ENCODE measurements at regions not wholly inside any gene's neighbourhood (a gene's known extent, or its start where the extent isn't known, plus 50 kb on each side); places are given as distances from the start of the nearest gene placed in this dataset.

DNA sequence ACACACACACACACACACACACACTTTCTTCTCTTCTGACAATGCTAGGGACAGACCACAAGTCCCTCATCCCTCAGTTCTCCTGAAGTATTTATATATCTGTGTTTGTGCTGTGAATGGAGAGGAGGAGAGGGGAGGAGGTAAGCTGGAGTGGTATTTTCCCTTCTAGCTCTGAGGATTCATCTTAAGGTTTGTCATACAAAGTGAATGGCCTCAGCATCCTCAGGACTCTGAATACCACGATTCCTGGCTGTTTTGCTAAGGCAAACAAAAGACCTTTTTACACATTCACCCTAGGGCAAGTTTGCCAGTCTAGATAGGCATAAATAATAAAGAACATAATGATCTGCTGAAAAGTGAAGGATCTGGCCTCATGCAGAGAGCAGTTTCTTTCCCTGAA, 65.7 kb upstream of the CHMP2B start (continued):
- TF ChIP-seq, protein P1, sequence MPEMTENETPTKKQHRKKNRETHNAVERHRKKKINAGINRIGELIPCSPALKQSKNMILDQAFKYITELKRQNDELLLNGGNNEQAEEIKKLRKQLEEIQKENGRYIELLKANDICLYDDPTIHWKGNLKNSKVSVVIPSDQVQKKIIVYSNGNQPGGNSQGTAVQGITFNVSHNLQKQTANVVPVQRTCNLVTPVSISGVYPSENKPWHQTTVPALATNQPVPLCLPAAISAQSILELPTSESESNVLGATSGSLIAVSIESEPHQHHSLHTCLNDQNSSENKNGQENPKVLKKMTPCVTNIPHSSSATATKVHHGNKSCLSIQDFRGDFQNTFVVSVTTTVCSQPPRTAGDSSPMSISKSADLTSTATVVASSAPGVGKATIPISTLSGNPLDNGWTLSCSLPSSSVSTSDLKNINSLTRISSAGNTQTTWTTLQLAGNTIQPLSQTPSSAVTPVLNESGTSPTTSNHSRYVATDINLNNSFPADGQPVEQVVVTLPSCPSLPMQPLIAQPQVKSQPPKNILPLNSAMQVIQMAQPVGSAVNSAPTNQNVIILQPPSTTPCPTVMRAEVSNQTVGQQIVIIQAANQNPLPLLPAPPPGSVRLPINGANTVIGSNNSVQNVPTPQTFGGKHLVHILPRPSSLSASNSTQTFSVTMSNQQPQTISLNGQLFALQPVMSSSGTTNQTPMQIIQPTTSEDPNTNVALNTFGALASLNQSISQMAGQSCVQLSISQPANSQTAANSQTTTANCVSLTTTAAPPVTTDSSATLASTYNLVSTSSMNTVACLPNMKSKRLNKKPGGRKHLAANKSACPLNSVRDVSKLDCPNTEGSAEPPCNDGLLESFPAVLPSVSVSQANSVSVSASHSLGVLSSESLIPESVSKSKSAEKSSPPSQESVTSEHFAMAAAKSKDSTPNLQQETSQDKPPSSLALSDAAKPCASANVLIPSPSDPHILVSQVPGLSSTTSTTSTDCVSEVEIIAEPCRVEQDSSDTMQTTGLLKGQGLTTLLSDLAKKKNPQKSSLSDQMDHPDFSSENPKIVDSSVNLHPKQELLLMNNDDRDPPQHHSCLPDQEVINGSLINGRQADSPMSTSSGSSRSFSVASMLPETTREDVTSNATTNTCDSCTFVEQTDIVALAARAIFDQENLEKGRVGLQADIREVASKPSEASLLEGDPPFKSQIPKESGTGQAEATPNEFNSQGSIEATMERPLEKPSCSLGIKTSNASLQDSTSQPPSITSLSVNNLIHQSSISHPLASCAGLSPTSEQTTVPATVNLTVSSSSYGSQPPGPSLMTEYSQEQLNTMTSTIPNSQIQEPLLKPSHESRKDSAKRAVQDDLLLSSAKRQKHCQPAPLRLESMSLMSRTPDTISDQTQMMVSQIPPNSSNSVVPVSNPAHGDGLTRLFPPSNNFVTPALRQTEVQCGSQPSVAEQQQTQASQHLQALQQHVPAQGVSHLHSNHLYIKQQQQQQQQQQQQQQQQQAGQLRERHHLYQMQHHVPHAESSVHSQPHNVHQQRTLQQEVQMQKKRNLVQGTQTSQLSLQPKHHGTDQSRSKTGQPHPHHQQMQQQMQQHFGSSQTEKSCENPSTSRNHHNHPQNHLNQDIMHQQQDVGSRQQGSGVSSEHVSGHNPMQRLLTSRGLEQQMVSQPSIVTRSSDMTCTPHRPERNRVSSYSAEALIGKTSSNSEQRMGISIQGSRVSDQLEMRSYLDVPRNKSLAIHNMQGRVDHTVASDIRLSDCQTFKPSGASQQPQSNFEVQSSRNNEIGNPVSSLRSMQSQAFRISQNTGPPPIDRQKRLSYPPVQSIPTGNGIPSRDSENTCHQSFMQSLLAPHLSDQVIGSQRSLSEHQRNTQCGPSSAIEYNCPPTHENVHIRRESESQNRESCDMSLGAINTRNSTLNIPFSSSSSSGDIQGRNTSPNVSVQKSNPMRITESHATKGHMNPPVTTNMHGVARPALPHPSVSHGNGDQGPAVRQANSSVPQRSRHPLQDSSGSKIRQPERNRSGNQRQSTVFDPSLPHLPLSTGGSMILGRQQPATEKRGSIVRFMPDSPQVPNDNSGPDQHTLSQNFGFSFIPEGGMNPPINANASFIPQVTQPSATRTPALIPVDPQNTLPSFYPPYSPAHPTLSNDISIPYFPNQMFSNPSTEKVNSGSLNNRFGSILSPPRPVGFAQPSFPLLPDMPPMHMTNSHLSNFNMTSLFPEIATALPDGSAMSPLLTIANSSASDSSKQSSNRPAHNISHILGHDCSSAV (CRISPR knock-in tag; IDR thresholded peaks at IDR 0.05; ENCODE audit: borderline replicate concordance): no peak
- TF ChIP-seq, protein P2, sequence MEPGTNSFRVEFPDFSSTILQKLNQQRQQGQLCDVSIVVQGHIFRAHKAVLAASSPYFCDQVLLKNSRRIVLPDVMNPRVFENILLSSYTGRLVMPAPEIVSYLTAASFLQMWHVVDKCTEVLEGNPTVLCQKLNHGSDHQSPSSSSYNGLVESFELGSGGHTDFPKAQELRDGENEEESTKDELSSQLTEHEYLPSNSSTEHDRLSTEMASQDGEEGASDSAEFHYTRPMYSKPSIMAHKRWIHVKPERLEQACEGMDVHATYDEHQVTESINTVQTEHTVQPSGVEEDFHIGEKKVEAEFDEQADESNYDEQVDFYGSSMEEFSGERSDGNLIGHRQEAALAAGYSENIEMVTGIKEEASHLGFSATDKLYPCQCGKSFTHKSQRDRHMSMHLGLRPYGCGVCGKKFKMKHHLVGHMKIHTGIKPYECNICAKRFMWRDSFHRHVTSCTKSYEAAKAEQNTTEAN (CRISPR knock-in tag; conservative IDR thresholded peaks at IDR 0.05): no peak

DNA sequence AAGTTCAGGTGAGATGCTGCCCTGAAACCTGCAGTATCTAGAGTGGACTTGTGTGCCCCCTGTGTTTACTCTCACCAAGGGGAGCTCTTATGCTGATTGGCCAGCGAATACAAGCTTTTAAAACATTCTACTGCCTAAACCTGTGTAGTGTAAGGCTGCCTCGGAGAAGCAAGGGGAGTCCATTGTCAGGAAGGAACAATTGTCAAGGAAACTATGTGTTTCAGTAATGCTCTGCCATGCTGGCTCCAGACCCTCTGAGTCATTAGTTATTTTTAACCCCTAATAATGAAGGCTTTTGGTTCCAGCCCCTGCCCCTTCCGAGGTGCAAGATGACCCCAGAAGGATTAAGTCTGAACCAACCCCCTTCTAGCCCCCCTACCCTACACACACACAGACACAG, 66.1 kb upstream of the CHMP2B start:
- no peak for ATAC-seq
- ChIA-PET POLR2A (no interaction called here), CTCF (ENCODE audit: low intra/inter-chr PET ratio, low total read pairs) (no interaction called here)
- no TSS peak for BruUV-seq (replicated peaks)
- Histone ChIP-seq H3K79me2 (ENCODE audit: insufficient read depth, low read length) (no peaks in the 10 kb centered on the region), H3K4me2 (ENCODE audit: low read depth, low read length) (no peak overlapping the region), H3K4me1 (ENCODE audit: insufficient read depth, low read length) (peaks cover 4% of the 10 kb centered on the region; the same call in 1 of the 2 replicates), H3K9ac (ENCODE audit: insufficient read depth, low read depth, low read length) (no peak overlapping the region), H3K4me3 (replicated peaks in 1 of 3; ENCODE audit: insufficient read depth in 1 of 3, low read depth in 2 of 3, low read length in 3 of 3) (no peak overlapping the region), H3K27me3 (ENCODE audit: control insufficient read depth in 1 of 2, insufficient read depth in 2 of 2, low read length in 2 of 2) (no peaks in the 10 kb centered on the region), H2AFZ (ENCODE audit: low read length) (no peak overlapping the region), H4K20me1 (ENCODE audit: insufficient read depth, low read length) (no peaks in the 10 kb centered on the region), H3K9me3 (ENCODE audit: low read length) (no peaks in the 10 kb centered on the region), H3K27ac (ENCODE audit: extremely low read length, insufficient read depth, low read length) (no peak overlapping the region), H3K36me3 (replicated peaks in 1 of 2; ENCODE audit: control insufficient read depth in 1 of 2, insufficient read depth in 2 of 2, low read length in 2 of 2) (no peaks in the 10 kb centered on the region)
- no peak for FAIRE-seq
- intact Hi-C loops (cut with micrococcal nuclease; ENCODE audit: unreplicated experiment): no loop called here
- DNase-seq (ENCODE audit: low spot score): no peak
- in situ Hi-C loops (cut with HindIII; ENCODE audit: extremely low pct_ligation_motif_present, low pct_unique_long_range_greater_than_20kb): loop anchor here (10.0 kb wide), 2 partner anchors 196 to 386 kb away; no protein-coding TSS in a partner anchor
- WGBS (ENCODE audit: low lambda C conversion rate): 0% methylated on average over 3 of the region's 3 CpGs
- no peak for TF ChIP-seq ELF1 (CRISPR knock-in tag; IDR thresholded peaks at IDR 0.05)
- TF ChIP-seq, protein P3, sequence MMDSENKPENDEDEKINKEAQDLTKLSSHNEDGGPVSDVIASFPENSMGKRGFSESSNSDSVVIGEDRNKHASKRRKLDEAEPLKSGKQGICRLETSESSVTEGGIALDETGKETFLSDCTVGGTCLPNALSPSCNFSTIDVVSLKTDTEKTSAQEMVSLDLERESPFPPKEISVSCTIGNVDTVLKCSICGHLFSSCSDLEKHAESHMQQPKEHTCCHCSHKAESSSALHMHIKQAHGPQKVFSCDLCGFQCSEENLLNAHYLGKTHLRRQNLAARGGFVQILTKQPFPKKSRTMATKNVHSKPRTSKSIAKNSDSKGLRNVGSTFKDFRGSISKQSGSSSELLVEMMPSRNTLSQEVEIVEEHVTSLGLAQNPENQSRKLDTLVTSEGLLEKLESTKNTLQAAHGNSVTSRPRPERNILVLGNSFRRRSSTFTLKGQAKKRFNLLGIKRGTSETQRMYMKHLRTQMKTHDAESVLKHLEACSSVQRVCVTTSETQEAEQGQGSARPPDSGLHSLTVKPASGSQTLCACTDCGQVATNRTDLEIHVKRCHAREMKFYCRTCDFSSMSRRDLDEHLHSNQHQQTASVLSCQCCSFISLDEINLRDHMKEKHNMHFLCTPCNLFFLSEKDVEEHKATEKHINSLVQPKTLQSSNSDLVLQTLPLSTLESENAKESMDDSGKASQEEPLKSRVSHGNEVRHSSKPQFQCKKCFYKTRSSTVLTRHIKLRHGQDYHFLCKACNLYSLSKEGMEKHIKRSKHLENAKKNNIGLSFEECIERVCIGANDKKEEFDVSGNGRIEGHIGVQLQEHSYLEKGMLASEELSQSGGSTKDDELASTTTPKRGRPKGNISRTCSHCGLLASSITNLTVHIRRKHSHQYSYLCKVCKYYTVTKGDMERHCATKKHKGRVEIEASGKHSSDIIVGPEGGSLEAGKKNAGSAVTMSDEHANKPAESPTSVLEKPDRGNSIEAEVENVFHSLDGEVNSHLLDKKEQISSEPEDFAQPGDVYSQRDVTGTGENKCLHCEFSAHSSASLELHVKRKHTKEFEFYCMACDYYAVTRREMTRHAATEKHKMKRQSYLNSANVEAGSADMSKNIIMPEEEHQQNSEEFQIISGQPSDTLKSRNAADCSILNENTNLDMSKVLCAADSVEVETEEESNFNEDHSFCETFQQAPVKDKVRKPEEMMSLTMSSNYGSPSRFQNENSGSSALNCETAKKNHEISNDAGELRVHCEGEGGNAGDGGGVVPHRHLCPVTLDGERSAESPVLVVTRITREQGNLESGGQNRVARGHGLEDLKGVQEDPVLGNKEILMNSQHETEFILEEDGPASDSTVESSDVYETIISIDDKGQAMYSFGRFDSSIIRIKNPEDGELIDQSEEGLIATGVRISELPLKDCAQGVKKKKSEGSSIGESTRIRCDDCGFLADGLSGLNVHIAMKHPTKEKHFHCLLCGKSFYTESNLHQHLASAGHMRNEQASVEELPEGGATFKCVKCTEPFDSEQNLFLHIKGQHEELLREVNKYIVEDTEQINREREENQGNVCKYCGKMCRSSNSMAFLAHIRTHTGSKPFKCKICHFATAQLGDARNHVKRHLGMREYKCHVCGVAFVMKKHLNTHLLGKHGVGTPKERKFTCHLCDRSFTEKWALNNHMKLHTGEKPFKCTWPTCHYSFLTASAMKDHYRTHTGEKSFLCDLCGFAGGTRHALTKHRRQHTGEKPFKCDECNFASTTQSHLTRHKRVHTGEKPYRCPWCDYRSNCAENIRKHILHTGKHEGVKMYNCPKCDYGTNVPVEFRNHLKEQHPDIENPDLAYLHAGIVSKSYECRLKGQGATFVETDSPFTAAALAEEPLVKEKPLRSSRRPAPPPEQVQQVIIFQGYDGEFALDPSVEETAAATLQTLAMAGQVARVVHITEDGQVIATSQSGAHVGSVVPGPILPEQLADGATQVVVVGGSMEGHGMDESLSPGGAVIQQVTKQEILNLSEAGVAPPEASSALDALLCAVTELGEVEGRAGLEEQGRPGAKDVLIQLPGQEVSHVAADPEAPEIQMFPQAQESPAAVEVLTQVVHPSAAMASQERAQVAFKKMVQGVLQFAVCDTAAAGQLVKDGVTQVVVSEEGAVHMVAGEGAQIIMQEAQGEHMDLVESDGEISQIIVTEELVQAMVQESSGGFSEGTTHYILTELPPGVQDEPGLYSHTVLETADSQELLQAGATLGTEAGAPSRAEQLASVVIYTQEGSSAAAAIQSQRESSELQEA (CRISPR knock-in tag; IDR thresholded peaks at IDR 0.05; ENCODE audit: not compliant biosample characterization): no peak
- TF ChIP-seq ZNF567 (CRISPR knock-in tag; IDR thresholded peaks at IDR 0.05; ENCODE audit: borderline replicate concordance): no peak
